Embryonic facial prominence (tissue), 1 donor: ENCODE measurements at regions not wholly inside any gene's neighbourhood (a gene's known extent, or its start where the extent isn't known, plus 50 kb on each side); places are given as distances from the start of the nearest gene placed in this dataset.
"Not testable (repeated sequence)": the region's sequence is repeated elsewhere in the genome, so short reads cannot be mapped to it uniquely, and the experiment has no call there.

ENCODE experiments used
- DNase-seq: peaks from one replicate; pipeline ENCODE4 v3.0.0-alpha.2; 2016; ENCODE audit errors: extremely low spot score

DNA sequence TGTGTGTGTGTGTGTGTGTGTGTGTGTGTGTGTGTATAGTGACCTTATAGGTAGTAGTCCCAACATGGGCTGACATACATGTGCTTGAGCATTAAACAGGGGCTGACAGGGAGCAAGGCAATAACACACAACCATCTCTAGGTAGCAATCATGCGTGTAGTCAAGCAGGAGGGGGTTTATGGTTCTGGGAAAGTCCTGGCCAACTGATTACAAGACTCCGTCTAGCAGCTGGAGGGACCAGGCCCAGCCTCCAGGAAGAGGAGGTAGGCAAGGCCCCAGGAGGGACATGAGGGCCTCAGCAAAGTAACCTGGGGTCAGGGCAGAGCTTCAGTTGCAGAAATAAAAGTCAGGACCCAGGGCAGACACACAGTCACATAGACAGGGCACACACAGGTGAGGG is 60.6 kb upstream of the E2F3 start:
- DNase-seq = no peak

DNA sequence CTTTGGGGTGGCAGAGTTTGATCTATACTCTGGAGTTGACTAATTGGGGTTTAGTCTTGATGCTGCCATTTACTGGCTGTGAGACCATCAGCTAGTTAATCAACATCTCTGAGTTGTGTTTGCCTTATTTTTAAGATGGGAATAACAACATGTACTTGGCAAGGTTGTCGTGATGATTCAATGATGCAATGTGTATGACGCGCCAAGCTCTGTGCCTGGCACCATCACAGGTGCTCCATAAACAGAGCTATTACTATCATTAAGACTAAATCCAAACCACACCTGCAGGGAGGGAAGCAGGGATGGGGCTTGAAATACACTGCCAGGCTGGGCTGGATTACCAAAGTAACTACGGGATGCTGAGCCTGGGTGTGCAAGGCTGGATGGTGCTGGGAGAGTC is 60.1 kb upstream of the E2F3 start:
- DNase-seq = no peak

DNA sequence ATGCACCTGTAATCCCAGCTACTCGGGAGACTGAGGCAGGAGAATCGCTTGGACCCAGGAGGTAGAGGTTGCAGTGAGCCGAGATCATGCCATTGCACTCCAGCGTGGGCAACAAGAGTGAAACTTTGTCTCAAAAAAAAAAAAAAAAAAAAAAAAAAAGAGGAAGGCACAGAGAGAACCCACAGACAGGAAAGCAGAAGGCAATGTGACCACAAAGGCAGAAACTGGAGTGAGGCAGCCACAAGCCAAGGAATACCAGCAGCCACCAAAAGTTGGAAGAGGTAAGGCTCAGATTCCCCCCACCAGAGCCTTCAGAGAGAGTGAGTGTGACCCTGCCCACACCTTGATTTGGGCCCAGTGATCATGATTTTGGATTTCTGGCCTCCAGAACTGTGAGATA is 54.7 kb upstream of the E2F3 start:
- not testable (repeated sequence) for DNase-seq

DNA sequence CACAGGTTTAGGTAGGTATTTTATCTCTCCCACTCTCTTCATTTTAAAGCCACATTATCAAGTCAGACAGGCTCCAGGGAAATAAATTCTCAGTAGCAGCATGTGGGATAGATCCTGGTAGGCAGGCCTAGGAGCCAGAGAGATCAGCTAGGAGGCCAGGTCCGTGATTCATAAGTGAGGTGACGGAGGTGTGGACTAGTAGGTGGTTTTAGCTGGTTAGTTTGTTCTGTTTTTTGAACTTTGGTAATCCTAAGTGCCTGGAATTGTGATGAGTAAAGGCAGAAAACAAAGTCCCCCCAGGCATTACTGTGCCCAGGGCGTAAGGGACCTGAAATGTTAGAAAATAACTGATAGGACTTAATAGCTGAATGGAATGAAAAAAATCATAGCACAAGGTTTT is 53.6 kb upstream of the E2F3 start:
- DNase-seq = no peak

DNA sequence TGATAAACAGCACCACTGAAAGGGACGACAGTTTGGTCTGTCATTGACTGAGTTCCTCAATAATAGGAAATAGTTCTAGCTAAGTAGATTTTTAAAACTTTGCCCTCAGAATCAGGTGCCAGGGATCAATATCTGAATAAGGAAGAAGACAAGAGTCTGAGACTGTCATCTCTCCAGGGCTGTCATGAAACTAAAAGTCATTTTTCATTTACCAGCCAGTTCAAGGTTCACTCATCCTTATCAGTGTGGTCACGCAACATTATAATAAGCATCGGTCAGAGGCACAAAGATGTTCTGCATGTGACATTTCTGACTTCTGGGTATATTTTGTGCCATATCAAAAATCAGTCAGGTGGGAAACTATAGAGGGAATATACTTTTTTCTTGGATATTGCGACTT is 52.5 kb upstream of the E2F3 start:
- no peak for DNase-seq

DNA sequence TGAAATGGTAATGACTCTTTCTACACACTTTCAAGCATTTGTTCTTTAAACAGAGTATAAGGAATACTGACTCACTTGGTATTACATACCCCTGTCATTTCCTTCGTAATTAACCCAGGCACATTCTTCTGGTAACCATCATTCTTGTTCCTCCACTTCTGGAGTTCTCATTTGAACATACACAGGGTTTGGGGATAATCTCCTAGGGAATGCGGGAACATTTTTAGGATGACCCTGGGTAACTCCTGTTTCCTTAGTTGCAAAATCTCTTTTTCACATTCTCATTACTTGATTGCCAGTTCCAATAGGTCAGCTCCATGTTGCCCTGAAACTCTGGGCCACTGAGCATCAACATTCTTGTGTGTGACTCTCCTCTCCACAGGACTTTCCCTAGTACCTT is 51.5 kb upstream of the E2F3 start:
- no peak for DNase-seq

DNA sequence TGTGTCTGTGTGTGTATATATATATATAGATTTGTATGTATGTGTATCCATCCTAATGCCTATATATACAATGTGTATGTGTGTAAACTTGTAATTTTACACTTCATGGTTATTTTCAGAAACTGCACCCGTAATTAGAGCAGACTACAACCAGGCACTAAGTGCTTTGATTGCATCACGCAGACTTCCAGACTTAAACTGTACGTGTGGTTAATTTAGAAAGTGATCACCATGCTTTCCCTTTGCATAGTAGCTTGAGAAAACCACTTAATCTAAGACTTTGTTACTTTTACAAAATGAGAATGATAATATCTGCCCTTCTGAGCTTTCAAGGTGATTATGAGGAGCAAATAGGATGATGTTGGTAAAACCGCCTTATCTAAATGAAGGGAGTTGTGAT is 50.1 kb upstream of the E2F3 start:
- DNase-seq = no peak
